HG03432 (cell line): ENCODE measurements at regions not wholly inside any gene's neighbourhood (a gene's known extent, or its start where the extent isn't known, plus 50 kb on each side); places are given as distances from the start of the nearest gene placed in this dataset.

Experiments used
- ATAC-seq: cut with Tn5 transposase; IDR thresholded peaks from one replicate; pipeline ENCODE4 v1.9.1; 2021; ENCODE audit warnings: mild to moderate bottlenecking, moderate library complexity; ENCODE audit not compliant: unreplicated experiment

- ATAC-seq, result no peak
Observed at GRCh38 chr6:95777338-95777737, 200.0 kb downstream of the MANEA start.

DNA sequence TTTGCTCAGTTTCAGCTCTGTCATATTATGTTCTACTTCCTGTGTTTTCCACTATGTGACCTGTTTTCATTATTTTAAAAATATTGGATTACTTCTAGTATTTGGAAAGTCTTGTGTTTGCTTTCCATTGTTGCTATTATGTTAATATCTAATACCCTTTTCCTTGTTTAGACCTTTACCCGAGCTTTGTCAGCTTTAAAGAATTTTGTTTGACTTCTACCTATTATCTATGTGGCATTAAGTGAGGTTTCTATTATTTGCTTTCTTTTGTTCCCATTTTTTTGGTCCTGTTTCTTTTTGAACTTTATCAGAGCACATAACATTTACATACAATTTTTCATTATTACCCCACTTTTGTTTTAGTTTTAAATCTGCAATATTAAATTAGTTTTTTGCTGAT is 202.7 kb downstream of the MANEA start:
- ATAC-seq, result no peak

DNA sequence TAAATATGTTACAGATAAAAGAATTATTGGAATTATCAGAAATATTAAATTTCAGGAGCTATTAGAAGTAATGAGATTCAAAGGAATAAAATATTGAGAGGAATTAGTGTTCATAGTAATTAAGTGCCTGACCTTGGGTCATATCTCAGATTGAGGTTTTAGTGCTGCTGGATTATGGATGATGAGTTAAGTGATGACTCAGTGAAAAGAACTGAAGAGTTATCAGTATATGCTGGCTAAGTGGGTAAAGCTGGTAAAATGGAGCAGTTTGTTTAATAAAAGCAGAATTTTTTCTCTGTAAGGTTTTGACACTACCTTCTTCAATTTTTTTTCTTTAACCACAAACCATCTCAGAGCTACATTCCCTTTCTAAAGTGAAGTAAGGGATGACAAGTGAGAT is 206.7 kb downstream of the MANEA start:
- no peak for ATAC-seq

GRCh38 chr6:95784869-95785268 is 207.5 kb downstream of the MANEA start:
- ATAC-seq, result peak; percentile 81

- no peak for ATAC-seq
Observed at GRCh38 chr6:95785785-95786184, 208.4 kb downstream of the MANEA start.

DNA sequence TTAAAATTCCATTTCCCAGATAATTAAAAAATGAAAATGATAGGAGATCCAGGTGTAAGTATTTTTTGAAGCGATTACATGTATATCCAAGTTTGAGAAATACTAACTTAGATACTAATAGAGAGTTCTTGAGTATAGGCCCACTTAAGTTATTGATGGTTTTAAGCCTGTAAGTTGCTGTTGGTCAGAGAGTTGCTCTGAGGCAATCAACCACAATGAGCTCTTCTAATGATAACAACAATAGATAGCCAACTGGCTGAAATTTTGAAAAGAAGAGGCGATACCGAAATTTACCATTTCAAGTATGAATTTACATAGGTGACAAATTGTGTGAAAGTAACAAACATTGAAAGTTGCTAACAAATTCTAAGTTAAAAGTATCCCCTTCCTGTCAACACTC is 209.5 kb downstream of the MANEA start:
- no peak for ATAC-seq

GRCh38 chr6:95790787-95791186 is 213.5 kb downstream of the MANEA start:
- no peak for ATAC-seq

DNA sequence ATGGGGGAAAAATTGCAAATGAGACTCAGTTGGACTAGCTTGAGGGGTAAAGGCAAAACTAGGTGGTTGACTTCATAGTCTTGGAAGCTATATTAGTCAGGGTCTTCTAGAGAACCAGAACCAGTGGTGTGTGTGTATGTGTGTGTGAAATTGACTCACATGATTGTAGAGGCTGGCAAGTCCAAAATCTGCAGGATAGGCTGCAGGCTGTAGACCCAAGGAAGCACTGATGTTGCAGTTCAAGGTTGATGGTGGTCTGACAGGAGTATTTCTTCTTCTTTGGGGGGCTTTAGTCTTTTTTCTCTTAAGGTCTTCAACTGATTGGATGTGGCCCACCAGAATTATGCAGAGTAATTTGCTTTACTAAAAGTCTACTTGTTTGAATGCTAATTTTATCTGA is 217.4 kb downstream of the MANEA start:
- no peak for ATAC-seq

DNA sequence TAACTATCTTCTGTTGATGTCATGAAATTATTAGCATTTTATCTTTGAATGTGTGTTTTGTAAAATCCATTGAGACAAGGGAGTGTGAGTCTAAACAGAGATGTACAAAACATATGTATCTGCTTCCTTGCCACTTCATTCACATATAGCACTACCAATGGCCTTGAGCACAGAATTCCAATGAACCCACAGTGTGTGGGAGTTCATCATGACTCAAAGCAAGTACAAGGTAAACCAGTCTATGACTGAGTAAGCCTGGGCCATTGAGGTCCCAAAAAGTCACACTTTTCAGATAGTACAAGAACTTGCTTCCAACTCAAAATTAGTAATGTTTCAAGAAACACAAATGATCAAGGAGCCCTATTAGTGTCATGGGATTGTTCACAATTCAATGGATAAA is 218.6 kb downstream of the MANEA start:
- no peak for ATAC-seq

- no peak for ATAC-seq
Observed at GRCh38 chr6:95797054-95797453, 218.7 kb upstream of the FUT9 start.

DNA sequence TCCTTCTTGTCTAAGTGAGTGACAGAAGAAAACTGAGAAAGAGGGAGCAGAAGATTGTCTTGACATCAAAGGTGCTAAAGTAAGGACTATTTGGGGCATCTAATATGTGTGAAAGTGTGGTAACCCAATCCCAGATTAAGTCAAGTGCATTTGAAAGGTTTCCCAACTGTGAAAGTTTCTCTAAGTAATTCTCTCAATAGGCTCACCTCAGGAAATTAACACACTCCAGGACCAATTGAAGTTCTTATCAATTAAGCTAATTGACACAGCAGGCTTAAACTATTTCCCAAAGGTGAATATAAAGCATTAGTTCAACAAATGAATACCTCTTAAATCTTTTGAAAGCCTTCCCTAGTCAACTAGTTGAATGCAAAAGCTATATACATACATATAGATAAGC is 212.8 kb upstream of the FUT9 start:
- ATAC-seq, result no peak

- ATAC-seq, result no peak
Observed at GRCh38 chr6:95803889-95804288, 211.9 kb upstream of the FUT9 start.

DNA sequence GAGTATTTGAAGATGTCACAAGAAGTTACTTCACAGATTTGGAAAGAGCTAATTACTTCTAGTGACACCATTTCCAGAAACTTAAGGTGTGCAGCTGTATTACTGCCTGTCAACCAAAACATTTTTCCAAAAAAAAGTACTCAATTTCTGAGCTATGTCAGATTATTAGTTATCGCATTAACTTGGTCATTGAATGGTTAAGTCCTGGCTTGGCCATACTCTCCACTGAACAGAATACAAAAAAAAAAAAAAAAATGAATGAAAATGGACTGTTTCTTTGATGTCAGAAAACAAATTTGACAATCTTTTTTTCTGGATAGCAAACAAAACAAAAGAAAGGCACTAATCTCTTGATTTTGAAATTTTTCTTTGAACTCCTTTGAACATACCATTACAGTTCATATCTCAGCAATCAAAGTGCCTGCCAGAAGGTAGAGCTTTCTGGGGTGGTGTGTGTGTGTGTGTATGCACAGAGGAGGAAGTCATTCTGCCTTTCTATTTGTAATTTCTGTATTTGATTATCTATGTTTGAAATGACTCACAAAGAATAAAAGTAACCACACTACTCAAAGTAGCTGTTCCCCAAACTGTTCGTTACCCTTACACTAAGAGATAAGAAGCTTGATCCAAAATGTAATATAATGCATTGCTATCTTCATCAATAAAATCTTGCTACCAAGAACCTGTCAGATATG is 210.8 kb upstream of the FUT9 start:
- peak; percentile 89 for ATAC-seq

DNA sequence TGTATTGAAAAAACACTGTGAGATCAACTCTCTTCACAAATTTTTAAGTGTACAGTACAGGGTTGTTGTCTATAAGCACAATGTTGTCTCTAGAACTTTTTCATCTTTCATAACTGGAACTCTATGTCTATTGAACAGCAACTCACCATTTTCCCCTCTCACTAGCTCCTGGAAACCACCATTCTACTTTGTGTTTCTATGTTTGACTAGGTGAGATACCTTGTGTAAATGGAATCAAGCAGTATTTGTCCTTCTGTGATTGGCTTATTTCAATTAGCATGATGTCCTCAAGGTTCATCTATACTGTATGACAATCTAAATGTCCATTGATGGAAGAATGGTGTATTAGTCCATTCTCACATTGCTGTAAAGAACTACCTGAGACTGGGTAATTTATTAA is 210.1 kb upstream of the FUT9 start:
- ATAC-seq, result peak; percentile 51

- ATAC-seq, result no peak
Observed at GRCh38 chr6:95815389-95816056, 200.3 kb upstream of the FUT9 start.

DNA sequence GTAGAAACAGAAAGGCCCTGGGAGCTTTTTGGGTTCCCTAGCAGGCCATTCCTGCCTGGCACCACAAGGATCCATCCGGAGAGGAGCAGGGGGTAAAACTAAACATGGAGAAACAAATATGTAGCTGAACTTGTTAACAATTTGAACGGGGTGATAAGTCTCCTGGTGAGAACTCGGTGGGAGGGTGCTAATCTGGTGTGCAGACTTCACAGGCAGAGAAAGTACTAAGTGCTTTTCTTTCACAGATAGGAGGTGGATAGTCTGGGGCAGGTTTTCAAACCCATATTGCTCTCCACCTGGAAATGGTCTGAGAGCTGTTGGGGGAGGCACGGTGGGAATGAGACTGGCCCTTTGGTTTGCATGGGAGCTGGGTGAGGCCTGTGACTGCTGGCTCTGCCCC is 196.3 kb upstream of the FUT9 start:
- no peak for ATAC-seq

DNA sequence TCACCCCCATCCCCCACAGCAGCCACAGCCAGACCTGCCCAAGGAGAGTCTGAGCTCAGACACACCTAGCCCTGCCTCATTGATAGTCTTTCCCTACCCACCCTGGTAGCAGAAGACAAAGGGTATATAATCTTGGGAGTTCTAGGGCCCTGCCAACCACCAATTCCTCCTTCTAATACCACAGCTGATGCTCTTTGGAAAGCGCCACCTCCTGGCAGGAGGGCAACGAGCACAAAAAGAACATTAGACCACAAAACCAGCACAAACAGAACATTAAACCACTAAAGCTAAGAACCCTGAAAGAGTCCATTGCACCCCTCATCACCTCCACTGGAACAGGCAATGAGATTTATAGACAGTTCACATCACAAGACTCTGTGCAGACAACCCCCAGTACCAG is 195.8 kb upstream of the FUT9 start:
- ATAC-seq, result no peak

DNA sequence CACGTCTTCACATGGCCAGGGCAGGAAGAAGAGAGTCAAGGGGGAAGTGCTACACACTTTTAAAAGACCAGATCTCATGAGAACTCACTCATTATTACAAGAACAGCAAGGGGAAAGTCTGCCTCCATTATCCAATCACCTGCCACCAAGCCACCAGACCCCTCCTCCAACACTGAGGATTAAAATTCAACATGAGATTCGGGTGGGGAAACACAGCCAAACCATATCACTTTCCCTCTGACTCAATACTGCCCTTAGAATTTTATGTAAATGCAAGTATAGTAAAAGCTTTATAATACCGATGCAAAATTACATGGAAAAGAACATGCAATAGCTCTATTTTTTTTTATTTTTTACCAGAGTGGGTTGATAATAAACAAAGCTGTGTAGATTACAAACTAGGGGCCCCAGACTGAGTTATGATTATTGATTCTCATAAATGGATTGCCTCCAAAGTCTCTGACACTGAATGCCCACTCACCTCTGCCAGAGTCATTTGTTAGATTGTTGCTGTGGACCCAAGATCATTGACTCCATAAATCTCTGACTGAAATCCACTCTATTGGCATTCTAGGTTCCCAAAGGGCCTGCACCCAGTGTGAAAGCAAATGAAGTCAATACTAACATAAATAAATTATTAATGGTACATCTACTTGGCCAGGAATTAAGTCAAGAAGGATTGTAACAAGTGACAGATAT is 184.8 kb upstream of the FUT9 start:
- no peak for ATAC-seq

DNA sequence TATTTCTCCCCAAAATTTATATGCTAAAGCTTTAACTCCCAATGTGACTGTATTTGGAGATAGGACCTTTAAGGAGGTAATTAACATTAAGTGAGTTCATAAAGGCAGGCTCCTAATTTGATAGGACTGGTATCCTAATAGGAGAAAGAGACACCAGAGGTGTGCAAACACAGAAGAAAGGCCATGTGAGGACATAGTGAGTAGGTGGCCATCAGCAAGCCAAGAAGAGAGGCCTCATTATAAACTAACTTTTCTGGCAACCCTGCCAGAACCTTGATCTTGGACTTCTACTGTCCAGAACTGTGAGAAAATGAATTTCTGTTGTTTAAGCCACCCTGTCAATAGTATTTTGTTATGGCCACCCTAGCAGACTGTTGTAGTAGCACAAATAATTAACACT is 177.9 kb upstream of the FUT9 start:
- no peak for ATAC-seq

DNA sequence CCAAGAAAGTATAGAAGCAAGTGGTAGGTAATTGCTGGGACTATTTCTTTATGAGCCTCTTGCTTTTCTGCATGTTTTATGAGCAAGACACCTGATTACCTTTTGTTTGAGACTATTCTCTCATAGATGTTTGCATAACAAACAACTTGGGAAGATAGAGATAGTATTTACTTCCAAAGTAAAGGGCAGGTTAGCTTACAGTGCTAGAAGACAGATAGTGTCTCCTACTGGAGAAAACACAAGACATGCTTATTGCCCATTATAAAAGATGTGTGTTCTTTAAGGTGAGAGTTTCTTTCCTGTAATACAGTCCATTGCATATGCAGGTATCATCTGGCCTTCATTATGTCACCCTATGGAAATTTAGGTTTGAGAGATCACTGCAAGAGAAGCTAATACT is 174.2 kb upstream of the FUT9 start:
- ATAC-seq, result no peak

DNA sequence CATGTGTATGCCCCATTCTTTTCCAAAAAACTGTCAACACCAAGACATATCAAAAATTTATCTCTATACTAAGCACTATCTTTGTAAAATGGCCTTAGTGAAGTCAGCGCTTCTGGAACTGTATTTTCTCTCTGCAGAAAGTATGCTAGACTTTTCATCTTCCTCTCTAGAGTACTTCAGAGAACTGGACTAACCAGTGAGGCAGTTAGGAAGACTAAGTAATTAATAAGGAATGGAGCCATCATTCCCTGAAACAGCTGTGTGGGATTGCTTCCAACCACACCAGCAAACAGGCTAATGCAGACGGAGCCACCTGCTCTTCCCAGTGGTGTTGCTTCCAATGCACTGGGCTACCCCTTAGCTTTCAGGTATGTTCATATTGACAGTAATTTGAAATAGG is 169.1 kb upstream of the FUT9 start:
- no peak for ATAC-seq

GRCh38 chr6:95847061-95847460 is 168.7 kb upstream of the FUT9 start:
- no peak for ATAC-seq
